ENCODE measurements at regions not wholly inside any gene's neighbourhood (a gene's known extent, or its start where the extent isn't known, plus 50 kb on each side); places are given as distances from the start of the nearest gene placed in this dataset.

- no peak overlapping the region for H3K4me3 ChIP-seq (ENCODE audit: insufficient read depth in 1 of 2, low read depth in 1 of 2, low read length in 2 of 2)
- 83% methylated on average over 15 of the region's 15 CpGs for WGBS
- no peak overlapping the region for H2BK120ac ChIP-seq (ENCODE audit: low read depth, low read length)
- no peak overlapping the region for H3K27ac ChIP-seq (ENCODE audit: low read length, poor library complexity, severe bottlenecking)
- H2AK5ac ChIP-seq (ENCODE audit: low read length, severe bottlenecking) = no peak overlapping the region
- H3K23ac ChIP-seq (ENCODE audit: low read length in 2 of 2) = no peak overlapping the region
- peaks cover 8% of the 10 kb centered on the region for H3K9me3 ChIP-seq (ENCODE audit: control insufficient read depth, low read length)
- no peak overlapping the region for H2BK5ac ChIP-seq (ENCODE audit: low read depth, low read length, poor library complexity, severe bottlenecking)
- no peak overlapping the region for H3K9ac ChIP-seq (ENCODE audit: low read length)
- H4K91ac ChIP-seq (ENCODE audit: low read length) = no peak overlapping the region
- H3K4ac ChIP-seq (ENCODE audit: low read depth in 1 of 2, low read length in 2 of 2) = no peak overlapping the region
- no peak overlapping the region for H3K18ac ChIP-seq (ENCODE audit: low read depth in 1 of 2, low read length in 2 of 2)
- H2BK12ac ChIP-seq (ENCODE audit: low read length in 2 of 2) = no peak overlapping the region
- peaks cover 0 to 3% of the 10 kb centered on the region in 2 experiments for H3K36me3 ChIP-seq (ENCODE audit: control insufficient read depth in 1 of 2, insufficient read depth in 2 of 2, low read depth in 1 of 2, low read length in 2 of 2)
- DNase-seq = no peak
- peaks cover 45 to 50% of the 10 kb centered on the region in 2 experiments for H3K27me3 ChIP-seq (ENCODE audit: control insufficient read depth in 1 of 2, insufficient read depth in 1 of 2, low read length in 2 of 2)
- no peak overlapping the region for H2BK15ac ChIP-seq (ENCODE audit: low read depth, poor library complexity, severe bottlenecking)
- no peak overlapping the region for H4K8ac ChIP-seq (ENCODE audit: low read length)
- no peaks in the 10 kb centered on the region for H3K79me1 ChIP-seq (replicated peaks; ENCODE audit: low read length, poor library complexity, severe bottlenecking)
- no peak overlapping the region for H3K14ac ChIP-seq (ENCODE audit: low read length in 2 of 2)
- H2AFZ ChIP-seq (ENCODE audit: low read depth, low read length) = no peak overlapping the region
- no peak overlapping the region for H3K4me2 ChIP-seq (ENCODE audit: low read length, poor library complexity, severe bottlenecking)
- peaks cover 2% of the 10 kb centered on the region for H3K4me1 ChIP-seq (ENCODE audit: control insufficient read depth, insufficient read depth, low read depth, low read length)
Observed at GRCh38 chr15:69996321-69997160, 101.2 kb downstream of the TLE3 start.

- peak overlapping the region; percentile 21 for H4K8ac ChIP-seq (ENCODE audit: low read length)
- no peak for DNase-seq
- peaks cover 43 to 50% of the 10 kb centered on the region in 2 experiments for H3K27me3 ChIP-seq (ENCODE audit: control insufficient read depth in 1 of 2, insufficient read depth in 1 of 2, low read length in 2 of 2)
- no peak overlapping the region for H3K9ac ChIP-seq (ENCODE audit: low read length)
- H3K79me1 ChIP-seq (replicated peaks; ENCODE audit: low read length, poor library complexity, severe bottlenecking) = no peaks in the 10 kb centered on the region
- H2BK15ac ChIP-seq (ENCODE audit: low read depth, poor library complexity, severe bottlenecking) = no peak overlapping the region
- no peak overlapping the region for H3K23ac ChIP-seq (ENCODE audit: low read length in 2 of 2)
- peaks cover 0 to 3% of the 10 kb centered on the region in 2 experiments for H3K36me3 ChIP-seq (ENCODE audit: control insufficient read depth in 1 of 2, insufficient read depth in 2 of 2, low read depth in 1 of 2, low read length in 2 of 2)
- no peak overlapping the region for H2AFZ ChIP-seq (ENCODE audit: low read depth, low read length)
- H3K4me3 ChIP-seq (ENCODE audit: insufficient read depth in 1 of 2, low read depth in 1 of 2, low read length in 2 of 2) = no peak overlapping the region
- no peak overlapping the region for H3K4me2 ChIP-seq (ENCODE audit: low read length, poor library complexity, severe bottlenecking)
- H2BK5ac ChIP-seq (ENCODE audit: low read depth, low read length, poor library complexity, severe bottlenecking) = no peak overlapping the region
- no peak overlapping the region for H4K91ac ChIP-seq (ENCODE audit: low read length)
- H3K9me3 ChIP-seq (ENCODE audit: control insufficient read depth, low read length) = peaks cover 8% of the 10 kb centered on the region
- H3K4me1 ChIP-seq (ENCODE audit: control insufficient read depth, insufficient read depth, low read depth, low read length) = peaks cover 2% of the 10 kb centered on the region
- 85% methylated on average over 10 of the region's 10 CpGs for WGBS
- no peak overlapping the region for H2BK120ac ChIP-seq (ENCODE audit: low read depth, low read length)
- H2BK12ac ChIP-seq (ENCODE audit: low read length in 2 of 2) = no peak overlapping the region
- H3K27ac ChIP-seq (ENCODE audit: low read length, poor library complexity, severe bottlenecking) = no peak overlapping the region
- H3K14ac ChIP-seq (ENCODE audit: low read length in 2 of 2) = no peak overlapping the region
- no peak overlapping the region for H2AK5ac ChIP-seq (ENCODE audit: low read length, severe bottlenecking)
- H3K18ac ChIP-seq (ENCODE audit: low read depth in 1 of 2, low read length in 2 of 2) = no peak overlapping the region
- no peak overlapping the region for H3K4ac ChIP-seq (ENCODE audit: low read depth in 1 of 2, low read length in 2 of 2)
Observed at GRCh38 chr15:69997161-69997485, 100.6 kb downstream of the TLE3 start.
